NCI-H1105 (cell line): ENCODE measurements at regions not wholly inside any gene's neighbourhood (a gene's known extent, or its start where the extent isn't known, plus 50 kb on each side); places are given as distances from the start of the nearest gene placed in this dataset.

Experiments
- DNase-seq: peaks from one replicate; lab custom pipeline; 2025; lab: John Stamatoyannopoulos, UW

DNA sequence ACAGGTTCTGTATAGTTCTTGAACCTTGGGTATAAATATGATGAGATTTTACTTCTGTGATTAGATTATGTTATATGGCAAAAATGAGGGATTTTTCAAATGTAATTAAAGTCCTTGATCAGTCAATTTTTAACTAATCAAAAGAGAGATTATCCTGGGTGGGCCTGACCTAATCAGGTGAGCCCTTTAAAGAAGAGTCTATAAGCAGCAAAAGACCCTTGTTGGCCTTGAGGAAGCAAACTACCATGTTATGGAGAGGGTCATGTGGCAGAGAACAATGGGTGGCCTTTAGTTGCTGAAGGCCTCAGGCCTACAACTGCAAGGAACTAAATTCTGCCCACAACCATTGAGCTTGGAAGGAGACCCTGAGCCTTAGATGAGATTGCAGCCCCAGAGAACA lies 102.5 kb upstream of the RIPOR2 start:
- DNase-seq, result no peak

DNA sequence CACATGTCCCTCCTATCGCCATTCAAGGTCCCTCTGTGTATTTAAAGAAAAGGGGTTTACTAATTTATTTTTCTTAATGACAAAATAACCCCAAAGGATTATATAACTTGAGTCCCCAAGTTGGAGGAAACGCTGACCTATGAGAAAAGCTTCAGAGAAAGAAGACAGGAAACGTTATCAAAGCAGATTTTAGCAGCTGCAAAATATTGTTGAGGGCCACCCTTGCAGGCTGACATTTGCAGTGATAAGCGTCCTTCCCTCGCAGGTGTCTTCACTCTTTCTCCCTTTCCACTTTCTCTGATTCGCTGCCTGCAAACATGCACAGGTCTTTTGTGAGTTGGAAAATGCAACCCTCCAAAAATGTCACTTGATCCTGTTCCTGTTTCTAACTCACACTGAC lies 103.2 kb upstream of the RIPOR2 start:
- DNase-seq, result no peak

DNA sequence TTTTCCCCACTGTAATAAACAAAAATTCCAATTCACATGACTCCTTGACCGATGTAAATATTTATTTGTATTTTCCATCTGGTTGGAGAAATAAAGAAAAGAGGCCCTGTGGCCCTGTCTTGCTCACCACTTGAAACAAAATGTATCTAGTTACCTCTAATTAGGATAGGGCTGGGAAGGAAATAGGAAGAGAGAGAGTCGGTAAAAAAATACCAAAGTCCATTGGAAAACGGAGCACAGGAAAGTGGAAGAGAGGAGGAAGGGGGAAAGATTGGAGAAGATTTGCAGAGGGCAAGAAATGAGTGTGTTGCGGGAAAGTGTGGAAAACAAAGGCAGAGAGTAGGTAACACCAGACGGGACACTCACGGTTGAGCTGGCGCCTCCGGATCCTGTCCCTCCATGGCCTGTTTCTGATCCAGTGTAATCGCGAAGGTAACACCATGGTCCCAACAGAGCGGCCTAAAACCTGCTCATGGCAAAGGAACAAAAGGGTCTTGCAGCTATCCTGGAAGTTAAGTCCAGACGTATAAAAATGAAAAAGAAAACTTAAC lies 105.8 kb upstream of the RIPOR2 start:
- no peak for DNase-seq

DNA sequence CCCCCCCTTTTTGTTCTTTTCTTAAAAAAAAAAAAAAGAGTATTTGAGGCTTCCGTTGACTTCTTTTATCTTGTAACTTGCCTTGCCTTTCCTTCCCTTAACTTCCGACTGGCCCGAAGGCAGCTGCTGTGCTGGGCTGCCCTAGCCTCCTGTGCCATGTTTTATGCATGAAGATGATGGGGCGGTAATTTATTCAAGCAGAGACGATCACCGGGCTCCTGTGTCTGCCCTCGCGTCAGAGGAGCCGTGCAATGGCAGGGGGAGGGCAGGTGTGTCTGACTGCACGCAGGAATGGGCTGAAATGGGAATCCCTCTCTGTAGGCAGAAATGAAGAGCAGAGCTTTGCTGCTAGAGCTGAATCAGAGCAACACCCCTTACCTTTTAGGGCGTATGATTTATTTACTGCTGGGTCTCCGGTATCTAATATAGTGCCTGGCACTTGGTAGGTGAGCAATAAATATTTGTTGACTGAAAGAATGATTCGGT lies 106.3 kb upstream of the RIPOR2 start:
- DNase-seq, result no peak

DNA sequence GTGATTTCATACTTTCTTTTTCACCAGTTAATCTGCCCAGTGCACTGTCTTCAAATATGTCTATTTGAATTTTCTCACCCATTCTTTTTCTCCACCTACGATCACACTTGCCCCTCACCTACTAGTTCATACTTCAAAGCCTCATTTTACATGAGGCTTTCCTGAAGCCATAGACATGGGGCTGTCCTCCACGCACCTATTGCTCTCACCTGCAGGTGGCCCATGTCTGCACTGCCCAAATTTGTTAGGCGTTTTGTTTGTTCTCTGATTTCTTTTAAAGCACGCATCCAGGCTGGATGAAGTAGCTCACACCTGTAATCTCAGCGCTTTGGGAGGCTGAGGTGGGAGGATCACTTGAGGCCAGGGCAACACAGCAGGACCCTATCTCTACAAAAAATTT lies 106.8 kb upstream of the RIPOR2 start:
- no peak for DNase-seq

DNA sequence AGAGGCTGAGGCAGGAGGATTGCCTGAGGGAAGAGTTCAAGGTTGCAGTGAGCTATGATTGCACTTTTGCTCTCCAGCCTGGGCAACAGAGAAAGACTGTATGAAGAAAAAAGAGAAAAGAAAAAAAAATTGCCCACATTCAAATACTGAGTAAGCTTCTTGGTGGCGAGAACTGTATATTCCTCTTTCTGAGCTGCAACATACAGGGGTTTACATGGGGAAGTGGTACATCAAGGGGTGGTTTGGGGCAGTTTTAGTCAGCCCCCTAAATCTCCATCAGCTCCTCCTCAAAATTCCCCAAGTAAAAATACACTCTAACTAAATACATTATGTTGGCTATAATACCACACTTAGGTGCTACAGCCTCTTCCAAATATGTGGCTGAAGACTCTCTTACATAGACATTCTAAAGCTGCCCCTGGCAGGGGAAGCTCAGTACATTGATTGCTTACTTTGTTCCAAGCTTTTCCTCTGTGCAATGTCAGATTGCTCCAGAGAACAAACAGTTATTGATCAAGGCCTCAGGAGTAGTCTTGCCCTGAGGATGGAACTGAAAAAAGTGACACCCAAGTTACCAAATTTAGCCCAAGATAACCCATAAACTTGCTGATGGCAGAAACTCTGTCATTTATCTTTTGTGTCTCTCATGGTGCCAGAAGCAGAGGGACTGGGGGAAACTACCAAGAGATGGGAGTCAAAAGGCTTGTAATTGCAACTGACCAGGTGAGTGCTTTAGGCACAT lies 107.4 kb upstream of the RIPOR2 start:
- no peak for DNase-seq

DNA sequence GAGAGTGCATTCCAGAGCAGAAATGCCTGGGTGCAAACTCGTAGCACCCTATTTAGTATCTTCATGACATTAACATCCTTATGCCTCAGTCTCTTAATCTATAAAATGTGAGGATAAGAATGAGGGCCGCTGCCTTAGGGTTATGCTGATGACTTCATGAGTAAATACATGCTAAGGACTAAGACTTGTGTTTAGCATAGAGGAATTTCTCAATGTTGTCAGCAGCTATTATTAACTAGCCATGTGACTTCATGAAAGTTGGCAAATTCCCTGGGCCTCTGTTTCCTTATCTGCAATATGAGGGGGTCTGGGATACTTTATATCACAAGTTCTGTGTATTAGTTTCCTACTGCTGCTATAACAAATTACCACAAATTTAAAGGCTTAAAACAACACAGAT lies 108.1 kb upstream of the RIPOR2 start:
- no peak for DNase-seq

DNA sequence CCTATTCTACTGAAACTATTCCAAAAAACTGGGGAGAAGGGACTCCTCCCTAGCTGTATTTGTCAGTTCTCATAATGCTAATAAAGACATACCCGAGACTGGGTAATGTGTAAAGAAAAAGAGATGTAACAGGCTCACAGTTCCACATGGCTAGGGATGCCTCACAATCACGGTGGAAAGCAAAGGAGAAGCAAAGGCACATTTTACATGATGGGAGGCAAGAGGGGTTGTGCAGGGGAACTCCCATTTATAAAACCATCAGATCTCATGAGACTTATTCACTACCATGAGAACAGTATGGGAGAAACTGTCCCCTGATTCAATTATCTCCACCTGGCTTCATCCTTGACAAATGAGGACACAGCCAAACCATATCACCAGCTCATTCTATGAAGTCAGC lies 111.2 kb upstream of the RIPOR2 start:
- DNase-seq, result no peak

DNA sequence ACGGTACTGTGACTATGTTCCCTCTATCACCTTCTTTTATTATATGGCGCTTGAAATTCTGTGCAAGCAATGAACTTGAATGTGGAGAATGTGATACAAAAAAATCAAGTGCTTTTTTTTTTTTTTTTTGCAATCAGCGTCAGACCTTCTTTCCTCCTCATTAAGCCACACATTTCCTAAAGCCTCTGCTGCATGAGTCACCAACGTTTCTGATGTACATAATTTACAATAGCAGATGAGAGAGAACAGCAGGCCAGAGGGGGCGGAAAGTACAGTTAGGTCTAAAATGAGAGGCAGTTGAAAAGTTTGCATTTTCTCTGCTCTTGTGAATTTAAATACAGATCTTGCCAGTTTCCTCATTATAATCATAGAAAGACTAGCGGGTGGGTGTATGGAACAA lies 114.6 kb upstream of the RIPOR2 start:
- DNase-seq, result no peak

DNA sequence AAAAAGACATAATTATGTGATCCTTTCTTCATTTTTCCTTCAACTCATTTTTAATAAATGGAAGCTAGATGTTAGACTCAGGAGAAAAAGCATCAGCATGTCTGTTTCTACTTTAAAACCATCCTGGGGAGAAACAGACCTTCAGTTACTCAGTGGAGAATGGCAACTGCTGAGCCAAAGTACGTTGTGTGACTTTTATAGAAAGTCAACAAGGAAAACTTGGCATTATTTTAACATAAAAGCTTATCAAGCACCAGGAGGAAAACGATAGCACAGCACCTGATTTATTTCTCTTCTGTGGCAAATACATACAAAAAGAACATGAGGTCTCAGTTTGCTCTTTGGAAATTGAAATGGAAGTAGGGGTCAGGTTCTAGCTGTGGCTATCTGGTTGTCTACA lies 115.3 kb upstream of the RIPOR2 start:
- DNase-seq, result no peak

DNA sequence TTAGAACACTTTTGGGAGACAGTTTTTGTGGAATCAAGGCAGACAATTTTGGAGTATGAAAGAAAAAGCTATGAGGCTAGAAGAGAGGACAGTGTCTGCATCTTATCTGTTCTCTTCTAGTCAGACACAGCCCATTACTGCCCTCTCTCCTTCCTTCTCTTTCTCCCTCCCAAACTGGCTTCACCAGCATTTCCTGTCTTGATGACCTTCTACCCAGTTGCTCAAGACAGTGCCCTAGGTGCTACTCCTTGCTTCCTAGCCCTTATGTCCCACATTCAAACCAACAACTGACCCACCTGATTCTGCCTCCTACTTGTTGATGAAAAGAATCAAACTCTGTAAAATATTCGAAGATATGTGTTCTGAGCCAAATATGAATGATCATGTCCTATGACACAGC lies 116.4 kb upstream of the RIPOR2 start:
- no peak for DNase-seq

DNA sequence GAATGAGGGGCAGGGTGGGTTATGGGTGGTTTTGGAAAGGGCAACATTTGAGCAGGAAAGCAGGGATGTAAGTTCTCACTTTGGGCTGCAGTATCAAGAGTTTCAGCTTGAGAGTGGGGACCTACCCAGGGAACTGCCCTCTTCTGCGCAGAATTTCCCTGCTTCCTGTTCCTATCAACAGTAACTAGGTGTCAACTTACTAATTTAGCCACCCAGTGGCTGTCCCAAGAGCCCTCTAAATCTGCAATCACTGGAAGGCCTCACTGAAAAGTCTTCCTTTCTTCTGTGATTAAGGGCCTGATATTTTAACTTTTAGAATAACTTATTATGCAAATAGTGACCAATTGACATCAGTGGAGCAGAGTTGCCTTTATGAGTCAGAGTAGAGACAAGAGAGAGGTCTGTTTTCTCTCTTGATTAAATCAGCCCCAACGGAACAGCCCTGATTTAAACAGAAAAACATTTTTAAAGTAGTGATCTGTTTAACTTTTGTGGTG lies 118.2 kb upstream of the RIPOR2 start:
- no peak for DNase-seq

DNA sequence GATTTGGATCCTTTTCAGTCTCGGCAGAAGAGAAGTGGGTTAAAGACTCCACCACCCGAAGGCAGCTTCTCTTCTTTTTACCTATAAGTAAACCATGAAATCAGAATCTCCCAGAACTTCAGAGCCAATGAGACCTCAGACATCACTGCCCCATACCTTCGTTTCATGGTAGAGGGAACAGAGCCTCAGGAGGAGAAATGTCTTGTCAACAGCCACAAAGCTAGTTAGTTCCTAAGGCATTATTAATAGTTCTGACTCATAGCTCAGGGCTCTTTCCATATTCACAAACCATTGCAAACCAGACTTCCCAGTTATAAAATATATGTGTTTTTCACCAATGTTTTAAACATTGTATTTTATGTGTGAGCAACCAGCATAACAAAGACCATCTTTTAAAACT lies 118.7 kb upstream of the RIPOR2 start:
- DNase-seq, result no peak

DNA sequence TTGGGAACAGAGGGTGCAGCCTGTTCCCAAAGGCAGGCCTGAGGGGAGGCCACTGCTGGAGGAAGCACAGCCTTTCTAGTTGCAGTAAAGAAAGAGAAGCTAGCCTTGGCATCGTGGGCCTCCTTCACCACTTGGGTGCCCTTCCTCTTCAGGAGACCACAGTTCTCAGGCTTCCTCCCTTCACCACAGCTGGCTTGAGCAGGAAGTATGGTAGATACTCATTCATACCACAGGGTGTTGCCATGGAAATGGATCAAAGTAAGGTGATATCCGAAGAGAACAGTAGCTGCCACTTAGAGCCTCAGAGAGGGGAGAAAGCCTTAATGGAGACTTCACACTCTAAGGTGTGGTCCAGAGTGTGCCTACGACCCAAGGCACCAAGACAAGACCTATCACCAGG lies 120.4 kb upstream of the RIPOR2 start:
- no peak for DNase-seq

DNA sequence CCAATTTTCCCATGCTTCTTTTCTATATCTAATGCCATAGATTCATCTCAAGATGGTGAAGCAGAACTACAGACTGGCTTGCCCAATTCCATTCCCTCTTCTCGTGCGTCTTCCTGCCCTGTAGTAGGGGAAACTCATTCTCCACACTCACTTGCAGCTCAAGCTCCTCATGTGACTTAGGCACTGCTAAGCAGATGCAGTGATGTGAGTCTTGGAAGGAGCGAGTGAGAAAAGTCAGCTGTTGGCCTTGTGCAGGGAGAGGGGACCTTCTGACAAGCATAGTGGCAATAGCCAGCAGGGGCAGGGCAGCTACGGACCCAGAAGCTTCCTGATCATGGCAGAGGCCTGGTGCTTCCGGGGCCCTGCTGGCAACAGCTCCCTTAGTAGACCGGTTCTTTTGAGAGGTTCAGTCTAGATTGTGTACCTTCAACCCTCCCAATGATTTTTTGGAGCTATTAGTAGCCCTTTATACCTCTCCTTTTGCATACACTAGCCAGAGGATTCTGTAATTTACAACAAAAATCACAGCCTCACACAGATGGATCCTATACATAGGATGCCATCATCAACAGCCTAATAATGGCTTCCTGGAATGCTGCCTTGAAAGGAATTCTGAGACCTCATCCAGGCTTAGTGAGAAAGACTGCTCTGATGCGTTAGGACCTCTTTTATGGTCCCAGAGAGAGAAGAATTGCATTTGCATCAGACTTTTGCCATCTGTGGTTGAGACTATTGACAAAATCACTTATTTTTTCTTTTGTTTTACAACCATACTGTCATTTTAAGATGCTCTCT lies 121.5 kb upstream of the RIPOR2 start:
- DNase-seq, result no peak

DNA sequence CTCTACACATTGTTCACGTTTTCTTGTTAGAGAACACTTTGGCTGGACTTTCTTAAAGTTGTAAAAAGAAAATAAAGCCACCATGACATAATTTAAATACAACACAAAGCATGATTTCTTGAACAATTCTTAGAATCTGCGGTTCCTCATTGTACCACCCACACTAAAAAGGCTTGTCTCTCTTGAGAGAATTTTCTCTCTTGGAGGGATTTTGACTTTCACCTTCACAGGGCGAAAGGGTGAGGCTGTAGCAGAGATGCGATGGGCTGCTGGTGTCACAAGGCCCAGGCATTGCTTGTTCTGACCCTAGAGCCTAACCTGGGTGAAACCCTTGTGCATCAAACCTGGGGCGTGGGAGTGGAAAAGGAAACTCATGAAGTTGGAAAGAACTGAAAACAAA lies 122.7 kb upstream of the RIPOR2 start:
- no peak for DNase-seq

DNA sequence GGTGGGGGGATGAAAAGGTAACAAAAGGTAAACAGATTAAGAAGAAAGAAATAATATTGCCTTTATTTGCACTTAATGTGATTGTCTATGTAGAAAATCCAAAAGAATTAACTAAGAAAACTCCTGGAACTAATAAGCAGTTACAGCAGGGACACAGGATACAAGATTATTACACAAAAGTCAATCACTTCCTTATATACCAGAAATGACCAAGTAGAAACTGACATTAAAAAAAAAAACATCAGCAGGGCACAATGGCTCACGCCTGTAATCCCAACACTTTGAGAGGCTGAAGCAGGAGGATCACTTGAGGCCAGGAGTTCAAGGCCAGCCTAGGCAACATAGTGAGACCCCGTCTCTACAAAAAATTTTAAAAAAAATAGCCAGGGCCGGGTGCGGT lies 123.2 kb upstream of the RIPOR2 start:
- DNase-seq, result no peak

DNA sequence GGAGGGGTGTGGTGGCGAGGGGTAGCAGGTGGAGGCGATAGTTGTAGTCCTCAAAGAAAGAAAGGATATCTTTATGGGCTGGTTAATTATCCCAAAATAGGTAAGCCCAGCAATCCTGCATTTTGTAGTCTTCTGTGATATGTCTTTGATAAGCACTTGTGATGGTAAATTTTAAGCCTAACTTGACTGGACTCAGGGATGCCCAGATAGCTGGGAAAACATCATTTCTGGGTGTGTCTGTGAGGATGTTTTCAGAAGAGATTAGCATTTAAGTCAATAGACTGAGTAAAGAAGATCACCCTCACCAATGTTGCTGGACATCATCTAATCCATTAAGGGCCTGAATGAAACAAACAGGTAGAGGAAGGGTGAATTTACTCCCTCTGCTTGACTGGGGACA lies 124.8 kb upstream of the RIPOR2 start:
- DNase-seq, result no peak

DNA sequence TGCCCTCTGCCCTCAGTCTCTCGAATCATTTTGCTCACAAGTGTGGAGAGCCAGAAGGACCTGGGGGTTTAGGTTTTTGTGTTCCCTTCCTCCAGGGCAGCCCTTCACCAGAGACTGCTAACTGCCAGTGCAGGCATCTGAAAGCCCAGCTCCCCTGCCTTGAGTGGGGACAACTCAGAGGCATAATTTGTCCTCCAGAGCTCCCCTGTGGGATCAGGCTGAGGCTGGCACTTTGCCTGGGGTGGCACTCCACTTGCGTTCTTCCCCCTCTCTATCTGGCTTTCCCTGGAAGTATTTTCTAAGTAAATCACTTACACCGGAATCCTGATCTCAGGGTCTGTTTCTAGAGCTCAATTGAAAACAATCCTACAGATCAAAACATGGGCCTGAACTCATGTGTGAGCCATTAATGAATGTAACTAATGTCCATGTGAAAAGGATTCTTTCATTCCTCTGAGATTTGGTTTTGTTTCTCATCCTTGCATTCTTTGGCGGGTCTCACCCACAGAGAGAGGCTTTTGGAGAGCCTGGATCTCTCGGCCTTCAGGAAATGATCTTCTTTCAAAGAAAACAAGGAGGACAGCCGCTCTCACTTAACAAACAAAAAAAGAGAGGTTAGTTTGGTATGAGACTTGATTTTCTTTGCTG lies 125.7 kb upstream of the RIPOR2 start:
- no peak for DNase-seq

DNA sequence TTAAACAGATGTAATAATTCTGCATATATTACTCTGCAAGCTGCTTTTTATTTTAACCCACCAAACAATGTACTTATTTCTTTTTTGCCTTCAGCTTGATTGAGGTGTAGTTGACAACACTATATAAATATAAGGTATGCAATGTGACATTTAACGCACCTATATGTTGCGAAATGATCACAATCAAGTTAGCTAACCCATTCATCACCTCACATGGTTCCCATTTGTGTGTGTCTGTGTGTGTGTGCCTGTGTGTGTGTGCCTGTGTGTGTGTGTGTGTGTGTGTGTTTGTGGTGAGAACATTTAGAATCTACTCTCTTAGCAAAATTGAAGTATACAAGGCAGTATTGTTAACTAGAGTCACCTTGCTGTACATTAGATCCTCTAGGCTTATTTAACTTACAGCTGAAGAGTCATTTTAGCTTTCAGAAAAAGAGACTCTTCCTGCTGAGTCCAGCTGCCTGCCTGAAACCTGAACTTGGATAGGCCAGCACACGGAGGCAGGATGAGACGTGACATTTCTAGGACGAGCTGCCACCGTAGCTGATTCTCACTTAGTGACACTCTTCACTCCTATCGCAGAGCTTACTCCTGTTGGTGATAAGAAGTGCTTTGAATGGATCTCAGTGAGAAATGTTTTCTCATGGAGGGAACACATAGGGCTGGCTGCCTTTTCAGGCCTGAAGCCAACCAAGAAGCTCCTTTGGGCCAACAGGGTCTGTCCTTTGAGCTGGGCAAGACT lies 126.5 kb upstream of the RIPOR2 start:
- no peak for DNase-seq

DNA sequence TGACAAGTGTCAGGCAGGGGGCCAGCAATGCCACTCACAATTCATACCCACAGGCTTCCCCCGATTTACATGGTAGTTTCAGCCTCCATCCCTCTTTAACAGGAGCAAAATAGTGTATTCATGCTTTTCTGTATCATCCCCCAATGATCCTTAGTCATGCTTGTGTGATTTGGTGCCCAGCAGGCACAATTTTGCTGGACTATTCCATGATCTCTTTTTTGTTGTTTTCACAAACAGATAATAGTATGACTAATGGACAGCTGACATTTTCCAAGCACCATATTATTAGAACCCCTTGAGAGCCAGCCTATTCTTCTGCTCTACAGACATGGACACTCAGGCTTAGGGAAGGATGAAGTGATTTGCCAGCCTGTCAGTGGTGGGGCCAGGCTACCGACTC lies 128.2 kb upstream of the RIPOR2 start:
- DNase-seq, result no peak

DNA sequence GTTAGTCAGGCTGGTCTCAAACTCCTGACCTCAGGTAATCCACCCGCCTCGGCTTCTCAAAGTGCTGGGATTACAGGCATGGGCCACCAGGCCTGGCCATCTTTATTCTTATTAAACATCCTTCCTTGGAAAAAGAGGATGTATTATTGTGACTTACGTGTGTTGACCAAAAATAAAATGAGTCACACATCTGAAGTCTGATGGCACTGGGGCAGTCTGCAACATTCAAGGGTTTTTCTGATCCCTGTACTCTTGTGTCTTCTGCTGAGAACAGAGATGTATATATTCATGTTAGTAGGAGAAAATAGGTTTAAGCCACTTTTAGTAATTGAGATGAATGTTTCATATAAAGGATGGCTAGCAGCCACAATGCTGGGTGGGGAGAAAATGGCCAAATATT lies 129.9 kb upstream of the RIPOR2 start:
- no peak for DNase-seq
